ENCODE measurements at regions not wholly inside any gene's neighbourhood (a gene's known extent, or its start where the extent isn't known, plus 50 kb on each side); places are given as distances from the start of the nearest gene placed in this dataset.
A peak's percentile ranks its signal among the peaks of the same experiment; 100 is the strongest.
"Not testable (repeated sequence)": the region's sequence is repeated elsewhere in the genome, so short reads cannot be mapped to it uniquely, and the experiment has no call there.

DNA sequence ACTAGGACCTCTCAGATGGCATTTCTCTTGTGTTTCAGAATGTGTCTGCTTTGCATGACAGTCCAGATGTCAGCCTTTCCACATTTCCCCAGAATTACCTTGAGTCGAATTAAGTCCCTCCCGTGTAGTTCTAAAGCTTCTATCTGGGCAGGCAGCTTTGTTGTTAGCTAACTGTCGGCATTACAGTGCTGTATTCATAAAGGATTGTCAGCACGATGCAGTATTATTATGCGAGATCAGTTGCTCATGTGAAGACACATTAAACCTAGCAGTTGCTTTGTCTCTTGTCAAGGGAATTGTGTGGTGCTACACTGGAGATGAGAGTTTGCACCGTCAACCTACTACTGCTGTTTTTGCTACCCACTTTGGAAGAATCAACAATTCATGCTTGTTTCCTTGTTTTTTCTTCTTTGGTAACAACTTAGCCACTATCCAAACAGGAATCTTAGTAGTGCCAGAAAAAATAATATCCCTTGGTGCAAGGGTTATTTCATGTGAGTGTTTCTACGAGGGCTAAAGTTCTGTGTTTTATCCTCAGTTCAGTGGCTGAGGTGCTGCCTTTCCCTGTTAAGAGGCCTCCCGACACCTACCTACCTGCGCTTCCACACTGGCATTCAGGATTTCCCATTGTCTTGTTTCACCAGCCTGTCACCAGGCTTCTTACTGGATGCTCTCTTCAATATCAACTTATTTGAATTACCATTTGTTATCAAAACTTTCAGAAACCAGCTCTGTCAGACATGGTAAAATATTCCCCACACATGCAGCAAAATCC lies 297.9 kb upstream of the G2E3 start:
- DNase-seq (ENCODE audit: low read depth in 2 of 2): no peak

DNA sequence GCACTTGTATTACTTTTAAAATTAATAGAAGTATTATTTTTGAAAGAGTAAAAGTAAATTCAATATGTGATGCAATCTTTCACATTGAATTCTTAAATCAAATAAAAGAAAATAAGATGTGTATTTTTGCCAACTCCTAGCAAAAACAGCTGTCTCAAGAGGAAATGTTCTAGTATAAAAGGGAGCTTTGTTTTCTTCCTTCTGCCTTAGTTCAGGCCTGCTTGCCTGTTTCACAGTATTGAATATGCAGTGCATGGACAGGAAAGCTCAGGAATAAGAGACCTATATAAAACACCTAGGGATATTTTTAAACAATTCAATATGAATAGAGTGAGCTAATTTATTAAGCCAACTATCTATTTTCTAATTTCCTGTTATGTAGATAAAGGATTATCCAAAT lies 294.8 kb upstream of the G2E3 start:
- DNase-seq (ENCODE audit: low read depth in 2 of 2): no peak

DNA sequence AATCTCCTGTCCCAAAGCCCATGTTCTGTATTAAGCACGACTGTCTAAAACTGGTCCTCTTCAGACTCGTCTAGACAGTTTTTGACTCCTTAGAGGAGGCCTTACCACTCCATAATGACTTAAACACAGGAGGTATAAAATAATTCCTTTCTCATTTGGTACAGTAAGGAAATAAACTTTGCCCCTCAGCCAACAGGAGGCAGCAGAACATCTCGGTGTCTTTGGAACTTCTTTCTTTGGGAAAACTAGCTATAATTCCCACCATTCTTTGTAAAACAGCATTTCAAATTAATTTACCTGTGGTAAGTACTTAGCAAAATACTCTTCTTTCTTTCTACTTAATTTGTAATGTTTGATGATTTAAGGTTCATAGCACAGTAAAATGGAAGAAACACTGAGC lies 292.7 kb upstream of the G2E3 start:
- no peak for DNase-seq (ENCODE audit: low read depth in 2 of 2)

DNA sequence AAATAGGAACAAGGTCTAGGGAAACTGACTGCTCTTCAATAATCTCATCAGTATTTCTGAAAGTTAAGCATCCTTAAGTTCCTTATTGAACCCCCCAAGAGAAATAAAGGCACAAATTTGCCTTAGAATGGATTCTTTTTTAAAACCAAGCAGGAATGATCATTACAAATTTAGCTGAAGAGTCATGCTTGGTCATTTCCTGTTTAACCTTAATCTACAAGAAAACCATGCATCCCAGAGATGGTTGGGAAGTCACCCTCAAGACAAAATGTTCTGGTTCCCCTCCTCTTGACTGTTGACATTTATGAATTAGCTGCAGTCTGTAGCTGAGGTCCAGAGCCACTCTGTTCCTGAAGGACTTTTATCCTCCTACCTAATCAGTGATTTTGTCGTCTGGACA lies 291.8 kb upstream of the G2E3 start:
- DNase-seq (ENCODE audit: low read depth in 2 of 2): peak in 1 of 2 donors; percentile 27

DNA sequence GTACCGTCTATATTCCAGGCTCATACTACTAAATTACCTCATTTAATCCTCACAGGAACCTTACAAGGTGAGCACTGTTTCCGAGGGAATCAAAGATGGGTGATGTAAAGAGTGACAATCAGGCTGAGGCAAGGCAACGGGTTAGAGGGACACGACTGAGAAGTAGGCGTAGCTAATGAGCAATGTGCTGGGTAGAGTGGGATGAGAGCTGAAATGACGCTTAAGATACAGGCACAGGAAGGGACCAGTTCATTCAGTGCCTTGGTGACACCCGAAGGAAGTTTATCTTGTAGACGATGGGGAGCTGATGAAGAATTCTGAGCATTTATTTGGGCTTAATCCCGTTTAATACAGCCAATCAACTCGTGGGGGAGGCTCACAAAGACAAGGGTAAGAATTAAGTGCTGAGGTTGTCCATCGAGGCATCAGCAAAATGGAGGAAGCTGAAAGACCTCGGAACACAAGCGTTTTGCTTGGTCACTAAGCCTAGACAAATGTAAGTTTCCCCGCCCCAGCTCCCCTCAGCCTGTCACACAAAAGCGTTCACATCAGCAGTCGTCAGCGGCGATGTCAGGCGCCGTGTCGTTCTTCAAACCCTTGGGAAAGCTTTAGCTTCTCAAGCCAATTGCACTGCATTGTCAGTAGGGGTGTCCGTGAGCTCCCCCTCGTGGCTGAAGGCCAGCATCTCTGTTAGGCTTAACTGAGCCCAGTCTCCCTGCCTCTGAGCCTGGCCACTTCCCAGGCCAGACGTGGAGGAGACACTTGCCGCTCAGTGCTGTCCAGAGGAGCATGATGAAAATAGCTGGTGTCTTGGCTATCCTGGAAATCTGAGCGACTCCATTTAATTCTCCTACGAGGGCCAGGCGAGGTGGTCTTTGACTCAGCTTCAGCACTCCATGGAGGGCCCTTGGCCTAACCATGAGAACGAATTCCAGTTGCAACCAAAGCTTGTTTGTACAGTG lies 288.5 kb upstream of the G2E3 start:
- DNase-seq (ENCODE audit: low read depth in 2 of 2): peak; percentile 49 to 87

DNA sequence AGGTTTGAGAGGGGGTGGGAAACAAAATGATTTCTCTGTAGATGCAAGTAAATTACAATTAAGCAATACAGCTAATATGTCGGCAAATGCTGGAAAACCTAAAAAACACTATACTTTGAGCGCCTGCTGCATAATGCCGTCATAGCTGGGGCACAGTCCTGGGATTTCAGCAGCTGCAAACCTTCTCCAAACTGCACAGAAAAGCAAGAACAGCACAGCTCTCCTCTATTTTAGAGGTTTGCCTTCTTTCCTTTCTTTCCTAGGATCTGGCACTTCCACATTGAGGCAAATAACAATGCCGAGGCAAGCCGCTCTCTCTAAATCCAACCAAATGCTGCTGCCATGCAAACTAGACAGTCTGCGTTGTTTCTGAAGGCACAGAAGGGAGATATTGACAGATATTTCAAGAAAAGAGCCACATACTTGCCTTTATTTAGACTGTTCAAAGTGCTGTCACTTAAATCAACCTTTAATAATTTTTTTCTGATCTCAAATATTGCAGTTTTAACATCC lies 287.1 kb upstream of the G2E3 start:
- no peak for DNase-seq (ENCODE audit: low read depth in 2 of 2)

DNA sequence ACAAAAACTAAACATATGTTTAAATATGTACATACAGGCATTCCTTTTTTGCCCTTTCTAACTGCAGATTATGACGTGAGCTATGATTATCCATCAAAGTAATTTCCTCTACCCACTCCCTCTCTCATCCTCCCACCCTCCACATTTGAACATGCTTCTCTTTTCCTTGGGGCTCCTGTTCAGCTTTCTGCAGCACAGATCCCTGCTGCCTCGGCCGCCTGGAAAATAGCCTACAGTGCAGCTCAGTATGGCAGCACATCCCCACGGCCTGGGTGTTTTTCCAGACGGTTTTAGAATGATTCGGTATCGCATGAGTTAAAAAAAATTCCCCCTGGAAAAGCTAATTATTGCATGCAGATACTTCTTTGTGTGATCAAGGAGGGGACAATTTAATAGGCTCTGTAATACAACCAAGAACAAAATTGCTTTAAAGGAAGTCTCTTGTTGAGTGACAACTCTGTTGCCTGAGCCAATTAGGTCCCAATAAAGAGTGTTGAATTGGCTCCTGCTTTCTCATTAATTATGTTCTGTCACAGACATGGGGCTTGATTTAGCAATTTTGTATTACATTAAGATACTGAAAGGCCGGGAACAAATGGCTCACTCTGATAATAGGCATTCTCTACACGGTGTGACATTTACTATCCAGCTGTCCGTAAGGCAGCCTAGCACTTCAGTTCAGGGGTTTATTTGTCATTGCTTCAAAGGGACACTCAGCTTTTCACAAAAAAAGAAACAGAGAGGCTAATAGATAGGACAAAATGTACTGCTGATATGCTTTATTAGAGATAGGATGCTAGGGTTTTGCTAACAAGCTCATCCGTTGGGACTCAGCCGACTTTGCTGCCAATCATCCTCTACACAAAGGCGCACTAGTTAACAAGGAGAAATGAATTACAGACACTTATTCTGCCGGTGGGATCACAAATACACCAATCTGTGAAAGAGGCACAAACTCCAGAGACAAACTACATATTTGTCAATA lies 285.8 kb upstream of the G2E3 start:
- no peak for DNase-seq (ENCODE audit: low read depth in 2 of 2)

DNA sequence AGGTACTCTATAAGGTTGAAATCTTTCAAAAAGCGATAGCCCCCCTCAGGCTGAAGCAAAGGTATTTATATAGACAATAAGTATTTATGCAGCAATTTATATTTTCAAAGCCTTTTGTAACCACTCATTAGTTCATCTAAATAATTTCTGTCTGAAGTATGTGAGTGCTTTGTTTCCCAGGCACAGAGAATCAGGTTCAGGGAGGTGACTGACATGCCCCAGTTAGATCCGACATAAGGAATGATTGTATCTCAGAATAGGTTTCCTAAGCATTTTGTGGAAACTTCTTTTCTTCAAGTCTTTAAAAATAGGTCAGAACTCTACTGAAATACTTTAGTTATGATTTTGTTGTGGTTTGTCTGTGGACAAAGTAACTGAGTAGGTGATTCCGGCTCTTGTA lies 283.4 kb upstream of the G2E3 start:
- DNase-seq (ENCODE audit: low read depth in 2 of 2): no peak

DNA sequence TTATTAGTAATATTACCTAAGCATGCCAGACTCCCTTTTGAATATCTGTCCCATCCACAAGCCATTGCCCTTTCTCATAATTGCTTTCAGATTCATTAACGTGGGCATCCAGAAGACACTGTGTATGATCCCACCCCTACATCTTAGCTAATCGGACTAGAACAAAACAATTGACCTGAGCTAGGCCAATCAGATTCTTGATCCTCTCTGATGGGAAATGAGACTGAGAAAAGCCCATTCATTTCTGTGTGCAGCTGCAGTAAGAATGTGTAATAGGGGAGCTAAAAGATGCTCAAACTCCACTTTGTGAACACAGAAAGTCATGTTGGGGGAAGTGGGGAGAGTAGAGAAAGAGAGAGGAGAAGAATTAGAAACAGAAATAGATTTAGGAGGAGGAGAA lies 281.7 kb upstream of the G2E3 start:
- no peak for DNase-seq (ENCODE audit: low read depth in 2 of 2)

DNA sequence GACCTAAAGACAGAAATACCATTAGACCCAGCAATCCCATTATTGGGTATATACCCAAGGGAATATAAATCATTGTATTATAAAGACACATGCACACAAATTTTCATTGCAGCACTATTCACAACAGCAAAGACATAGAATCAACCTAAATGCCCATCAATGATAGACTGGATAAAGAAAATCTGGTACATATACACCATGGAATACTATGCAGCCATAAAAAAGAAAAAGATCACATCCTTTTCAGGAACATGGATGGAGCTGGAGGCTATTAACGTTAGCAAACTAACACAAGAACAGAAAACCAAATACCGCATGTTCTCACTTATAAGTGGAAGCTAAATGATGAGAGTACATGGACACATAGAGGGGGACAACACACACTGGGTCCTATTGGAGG lies 280.1 kb upstream of the G2E3 start:
- not testable (repeated sequence) for DNase-seq (ENCODE audit: low read depth in 2 of 2)

DNA sequence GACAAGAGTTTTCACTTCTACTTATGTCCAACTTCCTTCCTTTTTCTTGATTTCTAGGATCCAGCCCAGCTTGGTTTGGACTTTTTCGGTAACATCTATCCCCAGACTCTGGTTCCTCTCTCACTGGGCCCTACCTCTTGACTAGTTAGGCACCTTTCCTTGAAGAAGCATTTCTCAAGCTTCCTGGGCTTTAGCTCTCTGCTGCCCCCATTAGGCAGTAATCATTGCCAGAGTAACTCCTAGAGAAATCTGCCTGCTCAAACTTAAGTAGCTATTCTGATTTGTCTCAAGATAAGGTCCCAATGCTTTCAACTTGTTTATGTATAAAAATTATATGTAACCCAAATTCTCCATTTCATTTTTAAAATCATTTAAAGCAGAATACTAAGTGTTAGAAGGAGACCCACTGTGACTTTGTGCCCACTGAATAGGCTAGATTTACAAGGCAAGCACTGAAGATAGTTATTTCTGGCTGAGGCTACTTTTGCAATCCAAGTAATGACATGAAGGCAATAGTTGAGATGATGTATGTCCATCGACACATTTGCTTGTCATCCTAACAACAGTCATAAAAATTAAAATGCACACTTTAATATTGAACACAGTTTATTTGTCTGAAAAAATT lies 275.0 kb upstream of the G2E3 start:
- peak in 1 of 2 donors; percentile 48 for DNase-seq (ENCODE audit: low read depth in 2 of 2)

DNA sequence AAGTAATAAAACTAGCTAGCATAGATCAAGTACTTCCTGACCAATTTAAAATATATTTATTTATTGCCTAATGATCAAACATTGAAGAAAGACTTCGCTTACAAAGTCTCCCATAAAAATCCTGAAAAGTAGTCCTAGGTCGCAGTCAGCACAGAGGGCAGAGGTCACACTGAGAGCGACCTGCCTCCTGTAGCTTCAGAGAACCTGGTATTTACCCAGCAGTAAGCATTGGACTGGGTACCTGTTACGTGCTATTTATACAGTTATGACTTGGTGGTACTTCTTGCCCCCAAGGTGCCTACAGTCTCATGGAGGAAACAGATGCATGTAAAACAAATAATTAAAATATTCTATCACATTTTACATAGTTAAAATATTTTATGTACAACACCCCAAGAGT lies 274.1 kb upstream of the G2E3 start:
- DNase-seq (ENCODE audit: low read depth in 2 of 2): no peak

DNA sequence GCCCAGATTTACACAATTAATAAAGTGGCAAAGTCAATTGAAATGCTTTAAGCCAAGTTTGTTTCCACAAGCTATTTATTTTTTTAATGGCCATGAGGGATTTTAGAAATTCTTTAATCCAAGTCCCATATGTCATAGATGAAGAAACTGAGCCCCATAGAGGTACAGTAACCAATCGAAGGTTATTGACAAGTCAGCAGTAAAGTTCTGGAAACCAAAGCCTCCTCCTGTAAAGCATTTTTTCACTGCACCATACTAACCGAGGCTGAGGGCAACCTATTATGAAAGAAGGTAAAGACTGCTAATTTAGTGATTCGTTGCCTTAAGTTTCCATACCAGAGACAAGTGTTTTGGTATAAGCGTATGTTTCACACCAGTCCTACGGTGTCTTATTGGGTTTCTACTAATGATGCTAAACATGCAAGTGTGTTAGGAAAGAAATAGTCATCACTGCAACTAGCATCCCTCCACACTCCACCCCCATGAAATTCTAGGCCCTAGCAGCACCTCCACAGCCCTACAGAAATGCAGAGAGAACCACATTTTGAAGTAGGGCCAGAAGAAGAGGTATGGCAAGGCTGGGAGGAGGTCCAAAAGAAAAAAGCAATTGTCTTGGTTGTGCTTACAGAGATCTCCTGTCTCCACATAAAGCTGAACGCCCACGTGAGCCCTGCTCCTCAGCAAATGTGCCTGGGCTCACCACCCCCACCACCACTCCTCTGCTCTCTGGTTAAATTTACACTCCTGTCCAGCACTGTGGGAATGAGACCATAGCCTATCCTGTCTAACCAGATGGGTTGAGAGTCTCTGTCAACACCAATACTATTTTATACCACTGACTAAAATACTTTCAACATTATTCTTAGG lies 271.1 kb upstream of the G2E3 start:
- no peak for DNase-seq (ENCODE audit: low read depth in 2 of 2)

DNA sequence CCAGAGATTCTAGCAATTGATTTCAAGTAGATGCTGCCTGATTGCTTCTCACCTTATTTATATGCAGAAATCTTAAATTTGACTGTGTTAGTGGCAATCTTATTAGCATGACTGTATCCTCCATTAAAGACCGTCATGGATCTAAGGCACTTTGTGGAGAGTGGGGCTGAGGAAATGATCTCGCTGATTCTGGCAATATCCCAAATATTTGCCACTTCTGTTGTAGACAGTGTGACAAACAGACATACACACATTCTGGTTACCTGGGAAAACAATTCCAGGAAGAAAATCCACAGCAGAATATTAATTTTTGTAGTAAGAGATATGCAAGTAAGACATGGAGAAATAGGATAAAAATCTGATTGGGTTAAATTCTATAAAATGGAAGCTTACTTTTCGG lies 269.0 kb upstream of the G2E3 start:
- peak in 1 of 2 donors; percentile 23 for DNase-seq (ENCODE audit: low read depth in 2 of 2)

DNA sequence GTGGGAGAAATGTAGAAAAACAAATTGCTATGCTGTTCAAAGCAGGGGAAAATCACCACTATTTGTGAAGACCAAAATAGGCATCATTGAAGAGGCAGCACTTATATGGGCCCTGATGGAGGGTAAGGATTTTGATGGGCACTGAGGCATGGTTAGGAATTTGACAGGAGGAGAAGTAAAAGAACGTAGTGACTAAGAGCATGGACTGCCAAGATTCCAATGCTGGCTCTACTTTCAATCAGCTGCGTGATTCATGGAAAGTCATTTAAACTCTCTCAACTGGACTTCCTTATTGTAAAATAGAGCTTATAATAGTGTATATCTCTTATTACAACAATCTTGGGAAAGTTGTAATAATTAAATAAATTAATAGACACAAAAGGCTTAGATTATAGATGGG lies 267.7 kb upstream of the G2E3 start:
- peak in 1 of 2 donors; percentile 8 for DNase-seq (ENCODE audit: low read depth in 2 of 2)

DNA sequence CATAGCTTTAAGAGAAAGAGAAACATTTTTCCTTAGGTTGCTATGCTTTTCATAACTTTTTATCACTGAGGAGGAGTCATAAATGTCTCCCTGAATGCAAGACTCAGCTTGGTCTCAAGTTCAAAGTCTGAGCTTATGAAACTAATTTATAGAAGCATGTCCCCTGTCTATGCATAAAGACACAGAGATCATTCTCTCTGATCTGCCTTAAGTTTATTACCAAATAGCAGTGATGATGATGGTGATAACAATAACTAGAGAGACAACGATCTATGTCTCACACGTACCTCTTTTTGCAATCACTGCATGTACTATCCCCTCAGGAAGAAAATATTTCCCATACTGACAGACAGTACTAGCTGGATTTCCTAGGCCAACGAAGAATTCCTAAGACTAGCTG lies 266.4 kb upstream of the G2E3 start:
- no peak for DNase-seq (ENCODE audit: low read depth in 2 of 2)

DNA sequence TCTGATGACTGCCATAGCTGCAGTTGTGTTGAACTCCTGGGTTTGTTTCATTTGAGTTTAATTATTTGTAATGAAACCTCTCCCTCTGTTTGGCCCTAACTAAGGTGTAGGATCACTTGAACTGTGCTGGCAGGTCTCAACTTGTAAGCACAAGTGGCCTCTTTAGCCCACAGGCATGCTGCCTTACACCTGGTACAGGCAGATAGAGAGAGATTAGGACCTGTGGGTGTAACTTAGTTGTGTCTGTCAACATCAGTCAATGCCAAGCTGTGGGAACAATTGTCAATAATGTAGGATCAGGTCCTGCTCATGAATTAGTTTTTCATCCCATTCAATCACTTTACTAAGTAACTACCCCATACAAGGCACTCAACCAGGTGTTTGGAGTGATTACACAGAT lies 263.0 kb upstream of the G2E3 start:
- no peak for DNase-seq (ENCODE audit: low read depth in 2 of 2)

DNA sequence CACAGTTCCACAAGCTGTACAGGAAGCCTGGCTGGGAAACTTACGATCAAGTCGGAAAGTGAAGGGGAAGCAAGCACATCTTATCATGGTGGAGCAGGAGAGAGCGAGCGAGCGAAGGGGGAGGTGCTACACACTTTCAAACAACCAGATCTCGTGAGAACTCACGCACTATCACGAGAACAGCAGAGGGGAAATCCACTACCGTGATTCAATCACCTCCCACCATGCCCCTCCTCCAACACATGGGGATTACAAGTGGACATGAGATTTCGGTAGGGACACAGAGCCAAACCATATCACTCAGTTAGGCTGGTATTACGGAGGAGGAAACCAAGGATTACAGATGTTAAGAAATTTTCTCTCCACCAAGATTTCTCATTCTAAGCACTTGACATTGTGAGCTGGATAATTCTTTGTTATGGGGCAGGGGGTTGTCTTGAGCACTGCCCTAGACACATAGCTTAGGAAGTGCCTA lies 262.0 kb upstream of the G2E3 start:
- DNase-seq (ENCODE audit: low read depth in 2 of 2): no peak

DNA sequence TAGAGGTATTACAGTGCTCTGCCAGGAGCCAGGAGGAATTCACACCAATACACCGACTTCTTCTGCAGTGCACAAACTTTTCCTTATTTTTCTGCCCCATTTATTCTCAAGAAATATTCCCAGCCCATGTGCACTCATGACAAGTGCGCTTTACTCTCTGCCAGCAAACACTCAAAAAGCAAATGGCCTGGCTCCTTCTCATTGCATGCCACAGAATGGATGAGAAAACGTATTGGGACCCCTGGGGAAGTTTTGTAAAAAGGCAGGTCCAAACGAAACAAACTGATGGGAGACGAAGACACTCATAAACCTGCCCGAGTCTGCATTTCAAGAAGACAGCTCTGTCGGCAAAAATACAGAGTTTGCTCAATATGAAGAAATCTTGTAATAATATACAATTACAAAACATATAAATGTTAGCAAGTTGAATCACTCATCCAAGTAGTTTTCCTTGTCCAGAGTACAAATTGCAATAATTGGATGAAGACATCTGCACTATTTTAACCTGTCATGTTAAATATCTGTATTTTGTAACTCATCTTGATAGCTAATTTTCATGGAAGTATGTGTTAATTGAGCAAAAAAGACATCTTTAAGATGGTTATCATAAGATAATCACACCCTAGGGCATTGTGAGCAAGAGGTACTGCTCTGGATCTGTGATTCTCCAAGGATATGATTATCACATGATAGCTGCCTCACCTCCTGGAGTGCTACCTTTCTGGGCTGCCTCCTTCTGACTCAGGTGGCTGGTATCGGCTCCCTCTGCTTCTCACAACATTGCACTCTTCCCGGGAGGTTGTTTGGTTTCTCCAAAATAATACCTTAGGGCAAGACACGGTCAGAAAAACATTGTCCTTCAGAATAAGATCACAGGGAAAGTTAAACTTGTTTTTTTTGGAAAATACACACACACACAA lies 260.8 kb upstream of the G2E3 start:
- DNase-seq (ENCODE audit: low read depth in 2 of 2): no peak

Measured in dermis microvascular lymphatic vessel endothelial cell (primary cell).